Breast epithelium (tissue), 4 donors: ENCODE measurements at regions not wholly inside any gene's neighbourhood (a gene's known extent, or its start where the extent isn't known, plus 50 kb on each side); places are given as distances from the start of the nearest gene placed in this dataset.

Experiments used
- DNase-seq, 2 donors: peaks; one replicate each; pipeline ENCODE4 v3.0.0-alpha.2; 2019; ENCODE audit warnings: low spot score in 2 of 2
- H3K27ac ChIP-seq, 2 donors: fragments of 200-600 bp; sonication (generic) in 1 of 2; one replicate each; pipeline ENCODE4 v1.5.1; 2016 to 2019; ENCODE audit warnings: mild to moderate bottlenecking in 1 of 2
- H3K27me3 ChIP-seq, 2 donors: fragments of 200-600 bp; sonication (generic) in 1 of 2; one replicate each; pipeline versions ENCODE4 v1.5.1 to v1.6.0; 2017 to 2019; ENCODE audit warnings: control low read depth in 1 of 2, mild to moderate bottlenecking in 1 of 2
- H3K36me3 ChIP-seq: fragments of 200-600 bp; one replicate; pipeline ENCODE4 v1.5.1; 2019
- H3K4me1 ChIP-seq, 2 donors: fragments of 200-600 bp; sonication (generic); one replicate each; pipeline ENCODE4 v1.5.1; 2016 to 2019; ENCODE audit warnings: control low read depth in 1 of 2
- H3K4me3 ChIP-seq, 3 donors: fragments of 200-600 bp; sonication (generic); 1 replicate in 2 of 3; 2 replicates in 1 of 3; pipeline ENCODE4 v1.5.1; 2016 to 2019; ENCODE audit warnings: mild to moderate bottlenecking in 3 of 3, moderate library complexity in 2 of 3
- H3K9me3 ChIP-seq, 2 donors: fragments of 200-600 bp; sonication (generic) in 1 of 2; one replicate each; pipeline ENCODE4 v1.5.1; 2016 to 2019; ENCODE audit warnings: control low read depth in 1 of 2
- POLR2A ChIP-seq: fragments of 450-650 bp; IDR thresholded peaks from one replicate; pipeline ENCODE4 v1.6.1; 2016; ENCODE audit warnings: antibody characterized with exemption, mild to moderate bottlenecking, moderate library complexity
- POLR2AphosphoS5 ChIP-seq, 3 donors: sonication (generic); formaldehyde crosslinking; IDR thresholded peaks; one replicate each; pipeline ENCODE4 v1.6.1; 2017; ENCODE audit warnings: antibody characterized with exemption in 3 of 3
- intact Hi-C: fragments of 100-400 bp; cut with DNase I; formaldehyde crosslinking; loops from one replicate; pipeline ENCODE4 v1.15.1; 2023; ENCODE audit warnings: low total_unique reads
- TF ChIP-seq, protein P1 (sequence below), 3 donors: fragments of 450-650 bp; IDR thresholded peaks; one replicate each; pipeline ENCODE4 v1.5.1; 2016 to 2017; ENCODE audit warnings: antibody characterized with exemption in 3 of 3, mild to moderate bottlenecking in 3 of 3, moderate library complexity in 3 of 3

DNA sequence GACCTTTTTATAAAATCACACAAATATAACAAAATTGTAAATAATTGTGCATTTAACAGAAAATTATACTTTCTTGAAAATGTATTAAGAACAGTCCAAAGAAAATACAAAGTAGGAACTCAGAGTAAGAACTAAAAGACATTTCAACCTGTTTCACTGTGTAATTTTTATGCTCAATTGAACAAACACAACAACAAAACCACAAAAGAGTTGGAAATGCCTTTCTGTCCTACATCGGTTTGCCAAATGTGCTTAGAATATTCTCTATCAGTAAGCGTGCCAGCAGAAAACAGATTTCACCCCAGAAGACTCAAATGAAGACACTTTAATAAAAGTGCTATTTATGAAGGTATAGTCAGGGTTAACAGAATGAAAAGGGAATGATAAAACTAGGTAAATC lies 592.1 kb downstream of the PRELID2 start:
- TF ChIP-seq POLR2AphosphoS5 (IDR thresholded peaks at IDR 0.05) (no peak), POLR2A (no peak)
- TF ChIP-seq, protein P1, sequence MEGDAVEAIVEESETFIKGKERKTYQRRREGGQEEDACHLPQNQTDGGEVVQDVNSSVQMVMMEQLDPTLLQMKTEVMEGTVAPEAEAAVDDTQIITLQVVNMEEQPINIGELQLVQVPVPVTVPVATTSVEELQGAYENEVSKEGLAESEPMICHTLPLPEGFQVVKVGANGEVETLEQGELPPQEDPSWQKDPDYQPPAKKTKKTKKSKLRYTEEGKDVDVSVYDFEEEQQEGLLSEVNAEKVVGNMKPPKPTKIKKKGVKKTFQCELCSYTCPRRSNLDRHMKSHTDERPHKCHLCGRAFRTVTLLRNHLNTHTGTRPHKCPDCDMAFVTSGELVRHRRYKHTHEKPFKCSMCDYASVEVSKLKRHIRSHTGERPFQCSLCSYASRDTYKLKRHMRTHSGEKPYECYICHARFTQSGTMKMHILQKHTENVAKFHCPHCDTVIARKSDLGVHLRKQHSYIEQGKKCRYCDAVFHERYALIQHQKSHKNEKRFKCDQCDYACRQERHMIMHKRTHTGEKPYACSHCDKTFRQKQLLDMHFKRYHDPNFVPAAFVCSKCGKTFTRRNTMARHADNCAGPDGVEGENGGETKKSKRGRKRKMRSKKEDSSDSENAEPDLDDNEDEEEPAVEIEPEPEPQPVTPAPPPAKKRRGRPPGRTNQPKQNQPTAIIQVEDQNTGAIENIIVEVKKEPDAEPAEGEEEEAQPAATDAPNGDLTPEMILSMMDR (IDR thresholded peaks at IDR 0.05): no peak
- Histone ChIP-seq H3K4me3 (no peak overlapping the region), H3K27ac (no peak overlapping the region), H3K4me1 (no peaks in the 10 kb centered on the region), H3K36me3 (no peaks in the 10 kb centered on the region), H3K9me3 (no peaks in the 10 kb centered on the region), H3K27me3 (no peaks in the 10 kb centered on the region)
- DNase-seq: no peak
- intact Hi-C loops: no loop called here

DNA sequence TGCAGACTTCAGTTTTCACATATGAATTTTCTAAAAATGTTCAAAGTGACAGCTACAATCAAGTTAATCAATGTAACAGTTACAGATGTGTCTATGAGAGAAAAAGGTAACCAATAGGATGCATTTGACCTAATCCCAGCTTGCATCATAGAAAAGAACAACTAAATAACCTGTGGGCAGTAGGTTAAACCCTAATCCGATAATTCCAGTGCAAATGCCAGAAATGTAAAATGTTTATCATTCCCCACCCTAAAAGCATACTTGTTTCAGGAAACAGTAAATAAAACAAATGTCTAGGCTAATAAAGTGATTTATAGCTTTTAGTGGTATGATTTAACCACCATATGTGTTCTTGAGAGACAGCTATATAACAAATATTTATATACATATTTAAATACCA lies 592.6 kb downstream of the PRELID2 start:
- Histone ChIP-seq H3K36me3 (no peaks in the 10 kb centered on the region), H3K27ac (no peak overlapping the region), H3K4me3 (no peak overlapping the region), H3K27me3 (no peaks in the 10 kb centered on the region), H3K9me3 (no peaks in the 10 kb centered on the region), H3K4me1 (no peaks in the 10 kb centered on the region)
- intact Hi-C loops: no loop called here
- DNase-seq: no peak
- TF ChIP-seq POLR2A: no peak
- TF ChIP-seq, protein P1 (IDR thresholded peaks at IDR 0.05): no peak
- no peak for TF ChIP-seq POLR2AphosphoS5 (IDR thresholded peaks at IDR 0.05)

DNA sequence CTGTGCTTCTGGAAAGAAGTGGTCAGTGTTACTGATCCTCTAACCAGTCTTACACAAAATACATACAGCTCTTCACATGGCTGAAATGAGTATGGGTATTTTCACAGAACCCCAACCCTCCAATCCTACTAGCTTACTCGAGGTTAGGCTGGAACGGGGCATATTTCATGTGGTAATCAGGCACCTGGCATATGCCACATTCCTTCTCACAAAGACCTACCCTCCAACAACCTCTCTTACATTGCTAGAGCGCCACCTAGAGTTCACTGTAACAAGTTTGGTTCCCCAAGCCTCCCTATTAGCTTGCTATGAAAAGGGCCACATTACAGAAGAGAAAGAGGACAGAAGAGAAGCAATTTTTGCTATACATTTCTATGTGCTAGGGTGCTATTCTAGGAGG lies 597.3 kb downstream of the PRELID2 start:
- no peak for TF ChIP-seq POLR2AphosphoS5 (IDR thresholded peaks at IDR 0.05)
- TF ChIP-seq POLR2A: no peak
- TF ChIP-seq, protein P1 (IDR thresholded peaks at IDR 0.05): no peak
- Histone ChIP-seq H3K4me3 (no peak overlapping the region), H3K4me1 (no peaks in the 10 kb centered on the region), H3K27me3 (no peaks in the 10 kb centered on the region), H3K27ac (no peak overlapping the region), H3K36me3 (no peaks in the 10 kb centered on the region), H3K9me3 (no peaks in the 10 kb centered on the region)
- intact Hi-C loops: no loop called here
- no peak for DNase-seq

DNA sequence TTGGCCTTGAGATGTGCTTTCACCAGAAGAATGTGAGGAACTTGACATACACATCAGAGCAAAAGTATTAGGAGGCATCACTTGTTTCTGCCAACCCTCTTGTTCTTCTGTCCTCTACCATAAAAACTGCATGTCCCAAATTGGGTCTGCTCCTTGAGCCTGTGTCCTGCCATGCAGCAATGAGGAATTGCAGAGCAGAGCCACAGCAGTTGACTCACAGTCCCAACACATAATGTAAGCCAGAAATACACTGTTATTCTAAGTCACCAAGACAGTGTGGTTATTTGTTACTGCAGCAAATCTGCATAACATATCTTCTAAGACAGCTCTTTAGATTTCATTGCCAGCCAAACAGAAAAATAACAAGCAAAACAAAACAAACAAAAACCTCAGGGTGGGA lies 598.2 kb downstream of the PRELID2 start:
- H3K27me3 ChIP-seq: no peaks in the 10 kb centered on the region
- H3K36me3 ChIP-seq: no peaks in the 10 kb centered on the region
- no peaks in the 10 kb centered on the region for H3K9me3 ChIP-seq
- H3K4me1 ChIP-seq: no peaks in the 10 kb centered on the region
- TF ChIP-seq, protein P1 (IDR thresholded peaks at IDR 0.05): no peak
- TF ChIP-seq POLR2AphosphoS5 (IDR thresholded peaks at IDR 0.05): no peak
- H3K27ac ChIP-seq: no peak overlapping the region
- DNase-seq: no peak
- intact Hi-C loops: no loop called here
- H3K4me3 ChIP-seq: no peak overlapping the region

DNA sequence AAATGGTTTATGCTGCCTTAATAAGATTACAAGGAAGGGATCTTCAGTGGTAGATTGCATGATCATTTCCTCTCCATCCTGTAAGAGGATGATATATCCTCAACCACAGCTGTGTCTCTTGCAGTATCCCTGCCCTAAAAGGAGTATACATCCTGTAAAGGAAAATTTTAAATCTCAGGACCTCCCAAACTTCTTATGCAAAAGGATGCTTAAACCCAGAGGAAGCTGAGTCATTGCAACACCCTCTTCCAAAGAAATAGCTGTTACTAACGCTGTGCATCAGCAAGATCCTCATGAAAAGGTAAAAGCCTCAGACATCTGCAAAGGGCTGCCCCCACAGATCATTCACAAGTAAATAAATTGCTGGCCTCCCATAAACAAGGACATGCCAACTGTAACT lies 599.0 kb downstream of the PRELID2 start:
- H3K27me3 ChIP-seq: no peaks in the 10 kb centered on the region
- no peaks in the 10 kb centered on the region for H3K4me1 ChIP-seq
- H3K9me3 ChIP-seq: no peaks in the 10 kb centered on the region
- intact Hi-C loops: no loop called here
- H3K27ac ChIP-seq: no peak overlapping the region
- TF ChIP-seq, protein P1 (IDR thresholded peaks at IDR 0.05): no peak
- TF ChIP-seq POLR2AphosphoS5 (IDR thresholded peaks at IDR 0.05): no peak
- TF ChIP-seq POLR2A: no peak
- no peak overlapping the region for H3K4me3 ChIP-seq
- H3K36me3 ChIP-seq: no peaks in the 10 kb centered on the region
- no peak for DNase-seq
